NCI-H2196 treated with DMSO at 0.1 percent for 48 hours (cell line): ENCODE measurements at regions not wholly inside any gene's neighbourhood (a gene's known extent, or its start where the extent isn't known, plus 50 kb on each side); places are given as distances from the start of the nearest gene placed in this dataset.

Source experiments
- DNase-seq: peaks from one replicate; lab custom pipeline; 2025; ENCODE audit not compliant: unreplicated experiment; lab: John Stamatoyannopoulos, UW

DNA sequence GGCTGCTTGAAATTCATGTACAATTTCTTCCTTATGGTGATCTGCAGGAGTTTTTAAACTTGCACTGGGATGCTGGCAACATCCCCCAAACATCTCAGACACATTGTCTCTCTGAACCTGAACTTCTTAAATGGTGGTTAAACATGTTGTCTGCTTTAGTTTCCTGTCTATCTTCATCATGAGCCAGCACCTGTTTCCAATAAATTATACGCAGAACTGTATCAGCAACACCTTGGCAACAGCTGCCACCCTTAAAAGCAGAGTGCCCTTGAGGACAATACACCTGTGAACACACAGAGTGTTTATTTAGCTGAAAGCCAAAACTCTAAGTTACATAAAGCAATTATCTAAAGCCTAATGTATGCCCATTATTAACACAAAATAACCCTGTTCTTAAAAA is 242.9 kb downstream of the WNT5A start:
- DNase-seq = peak; percentile 21

DNA sequence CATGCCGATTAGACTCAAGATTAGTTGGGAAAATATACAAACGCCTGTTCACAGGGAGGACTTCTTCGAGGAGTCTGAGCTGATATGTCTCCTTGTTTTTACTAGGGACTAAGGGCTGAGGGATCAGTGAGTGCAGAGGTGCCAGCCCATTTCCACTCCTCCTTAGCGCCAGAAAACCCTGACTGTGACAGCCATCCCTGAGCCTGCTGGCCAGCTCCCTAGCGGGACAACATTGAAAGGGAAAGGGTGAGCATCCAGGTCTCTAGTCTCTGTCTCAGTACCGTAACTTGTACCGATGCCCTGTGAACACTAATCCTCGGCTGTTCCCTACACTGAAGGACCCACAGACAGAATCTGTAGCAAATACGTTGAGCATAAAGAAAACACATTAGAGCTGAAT is 243.4 kb downstream of the WNT5A start:
- no peak for DNase-seq

DNA sequence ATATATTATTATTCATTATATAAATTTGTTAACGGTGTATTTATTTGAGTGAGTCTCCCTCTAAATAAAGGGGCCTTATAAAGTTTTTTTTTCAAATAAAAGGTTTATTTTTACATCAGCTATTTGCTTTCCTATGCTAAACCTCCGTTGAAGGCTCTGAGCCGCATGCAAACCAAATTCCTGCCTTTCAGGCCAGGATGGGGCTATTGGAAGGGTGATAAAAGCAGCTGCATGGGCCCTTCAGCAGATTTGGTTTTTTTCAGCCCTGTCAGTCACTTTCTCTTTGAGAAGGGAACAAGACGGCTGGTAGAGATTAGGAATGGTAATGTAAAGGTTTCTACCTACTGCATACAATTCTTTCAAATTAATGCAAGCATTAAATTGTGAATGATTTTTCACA is 244.2 kb downstream of the WNT5A start:
- DNase-seq = no peak

DNA sequence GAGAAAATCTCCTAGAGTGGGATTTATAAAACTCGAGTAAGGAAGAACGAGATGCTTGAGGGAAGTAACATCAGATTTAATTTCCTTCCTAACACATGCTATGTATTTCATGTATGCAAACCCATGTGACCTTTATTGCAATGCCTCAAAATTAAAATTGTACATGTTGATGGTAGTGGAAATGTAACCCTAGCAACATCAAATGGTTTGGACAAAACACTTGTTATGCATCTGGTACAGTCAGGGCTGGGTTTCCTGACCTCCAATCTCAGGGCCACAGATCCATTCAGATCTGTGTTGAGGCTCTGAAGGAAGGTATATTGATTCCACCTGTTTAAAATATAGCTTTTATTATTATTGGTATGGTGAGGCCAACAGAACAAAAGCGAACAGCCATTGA is 246.0 kb downstream of the WNT5A start:
- no peak for DNase-seq

DNA sequence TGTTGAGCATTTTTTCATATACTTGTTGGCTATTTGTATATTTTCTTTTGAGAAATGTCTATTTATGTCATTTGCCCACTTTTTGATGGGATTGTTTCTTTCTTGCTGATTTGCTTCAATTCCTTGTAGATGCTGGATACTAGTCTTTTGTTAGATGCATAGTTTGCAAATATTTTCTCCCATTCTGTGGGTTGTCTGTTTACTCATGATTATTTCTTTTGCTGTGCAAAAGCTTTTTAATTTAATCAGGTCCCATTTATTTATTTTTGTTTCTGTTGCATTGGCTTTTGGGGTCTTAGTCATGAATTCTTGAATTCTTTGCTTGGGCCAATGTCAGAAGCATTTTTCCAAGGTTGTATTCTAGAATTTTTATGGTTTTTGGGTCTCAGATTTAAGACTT is 251.7 kb downstream of the WNT5A start:
- no peak for DNase-seq

DNA sequence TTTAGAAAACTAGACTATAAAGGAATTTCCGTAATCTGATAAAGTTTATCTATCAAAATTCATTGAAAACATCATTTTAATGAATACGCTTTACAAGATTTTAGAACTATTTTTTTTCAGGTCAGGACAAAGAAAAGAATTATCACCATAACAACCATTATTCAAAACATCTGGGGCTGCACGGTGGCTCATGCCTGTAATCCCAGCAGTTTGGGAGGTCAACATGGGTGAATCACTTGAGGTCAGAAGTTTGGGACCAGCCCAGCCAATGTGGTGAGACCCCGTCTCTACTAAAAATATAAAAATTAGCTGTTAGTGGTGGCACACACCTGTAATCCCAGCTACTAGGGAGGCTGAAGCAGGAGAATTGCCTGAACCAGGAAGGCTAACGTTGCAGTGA is 260.4 kb downstream of the WNT5A start:
- no peak for DNase-seq

DNA sequence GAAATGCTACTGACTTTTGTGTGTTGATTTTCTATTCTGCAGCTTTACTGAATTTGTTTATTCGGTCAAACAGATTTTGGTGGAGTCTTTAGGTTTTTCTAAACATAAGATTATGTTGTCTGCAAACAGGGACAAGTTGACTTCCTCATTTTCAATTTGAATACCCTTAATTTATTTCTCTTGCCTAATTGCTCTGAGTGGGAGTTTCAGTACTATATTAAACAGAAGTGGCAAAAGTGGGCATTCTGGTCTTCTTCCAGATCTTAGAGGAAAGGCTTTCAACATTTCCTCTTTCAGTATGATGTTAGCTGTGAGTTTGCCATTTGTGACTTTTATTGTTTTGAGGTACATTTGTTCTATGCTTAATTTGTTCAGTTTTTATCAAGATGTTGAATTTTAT is 268.5 kb downstream of the WNT5A start:
- no peak for DNase-seq

DNA sequence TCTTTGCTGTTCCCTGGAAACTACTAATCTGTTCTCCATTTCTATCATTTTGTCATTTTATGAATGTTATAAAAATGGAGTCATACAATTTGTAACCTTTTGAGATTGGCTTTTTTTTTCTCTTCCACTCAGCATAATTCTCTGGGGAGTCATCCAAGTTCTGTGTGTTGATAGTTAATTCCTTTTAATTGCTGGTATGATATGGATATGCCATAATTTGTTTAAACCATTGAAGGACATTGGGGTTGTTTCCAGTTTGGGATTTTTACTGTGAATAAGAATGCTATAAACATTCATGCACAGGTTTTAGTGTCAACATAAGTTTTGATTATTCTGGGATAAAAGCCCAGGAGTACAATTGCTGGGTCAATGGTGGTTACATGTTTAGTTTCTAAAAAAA is 279.4 kb downstream of the WNT5A start:
- no peak for DNase-seq

DNA sequence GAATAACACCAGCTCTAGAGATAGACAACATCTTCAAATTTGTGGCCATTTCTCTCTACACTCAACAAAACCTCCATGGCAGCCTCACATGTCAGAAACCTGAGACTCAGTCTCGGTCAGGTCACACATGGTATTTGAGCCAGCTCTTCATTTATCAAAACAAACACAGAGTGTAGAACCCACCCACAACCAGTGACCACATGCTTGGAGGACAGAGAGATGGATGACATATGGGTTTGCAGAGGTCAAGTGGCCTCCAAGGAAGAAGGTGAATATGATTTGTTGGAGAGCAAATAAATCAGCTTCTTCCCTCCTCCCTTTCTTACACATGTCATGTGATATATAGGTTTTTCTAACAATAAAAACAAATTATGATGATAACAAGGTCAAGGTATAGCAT is 278.1 kb upstream of the LRTM1 start:
- DNase-seq = no peak

DNA sequence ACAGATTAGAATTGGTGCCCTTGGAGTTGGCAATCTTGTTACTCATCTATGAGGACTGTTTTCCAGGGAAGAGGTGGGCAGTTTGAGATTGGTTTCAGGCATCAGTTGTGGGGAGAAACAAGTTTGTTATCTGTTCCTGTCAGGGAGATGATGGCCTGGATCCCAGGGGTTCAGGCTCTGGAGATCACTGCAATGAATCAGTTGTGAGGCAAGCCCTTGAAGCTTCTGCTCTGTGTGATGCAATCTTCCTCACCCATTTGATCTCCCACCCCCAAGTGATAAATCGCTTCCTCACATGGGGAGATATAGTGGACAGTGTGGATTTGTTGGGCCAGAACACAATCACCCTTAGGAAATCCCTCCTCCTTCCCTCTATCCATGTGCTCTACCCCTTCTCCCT is 276.6 kb upstream of the LRTM1 start:
- DNase-seq = no peak

DNA sequence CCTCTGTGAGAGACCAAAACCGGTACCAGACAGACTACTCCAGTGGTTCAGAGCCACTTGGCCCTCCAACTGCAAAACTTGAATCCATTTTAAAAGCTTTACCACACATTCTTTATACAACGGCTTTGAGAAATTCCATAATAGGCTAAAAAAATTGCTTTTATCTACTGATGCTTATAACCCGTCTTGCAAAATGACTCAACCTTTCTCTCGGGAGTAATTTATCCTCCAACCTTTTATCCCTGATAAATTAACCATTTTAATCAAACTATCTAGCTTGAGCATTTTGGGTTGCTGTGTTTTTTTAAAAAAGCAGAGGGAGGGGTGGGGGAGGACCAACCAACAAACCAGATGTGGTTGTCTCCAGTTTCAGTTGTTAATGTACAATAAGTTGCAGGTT is 275.7 kb upstream of the LRTM1 start:
- DNase-seq = no peak

DNA sequence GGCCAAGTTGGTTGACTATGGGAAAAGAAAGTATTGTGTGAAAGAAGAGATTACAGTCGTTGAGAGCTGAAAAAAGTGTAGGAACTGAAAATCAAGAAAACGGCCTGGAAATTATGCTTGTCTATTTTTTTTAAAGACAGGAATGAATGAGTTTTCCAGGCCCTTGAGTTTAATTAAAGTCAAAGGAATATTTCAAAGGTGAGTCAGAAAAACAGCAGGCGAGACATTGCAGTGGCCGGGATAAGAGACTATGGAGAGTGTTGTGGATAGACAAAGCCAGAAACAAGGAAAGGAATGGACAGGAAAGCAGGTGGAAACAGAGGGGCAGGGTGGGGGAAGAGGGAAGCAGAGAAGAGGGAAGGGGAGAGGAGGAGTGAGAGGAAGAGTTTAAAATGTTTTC is 275.1 kb upstream of the LRTM1 start:
- no peak for DNase-seq

DNA sequence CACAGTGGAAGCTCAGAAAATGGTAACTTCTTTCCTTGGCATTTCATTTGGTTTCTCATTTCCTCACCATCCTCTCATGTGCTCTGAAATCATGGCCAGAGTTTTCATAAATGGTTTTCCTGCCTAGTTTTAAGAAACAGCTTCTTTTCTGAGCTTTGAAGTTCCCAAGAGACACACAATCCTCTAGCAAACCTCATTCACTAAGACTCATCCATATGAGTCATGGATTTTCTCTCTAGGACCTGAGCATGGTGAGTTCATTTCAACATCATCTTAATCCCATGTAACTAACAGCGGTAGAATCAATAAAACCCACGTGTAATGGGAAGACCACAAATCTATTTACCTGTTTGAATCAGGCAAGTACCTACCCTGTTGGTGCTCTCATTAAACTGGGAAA is 274.5 kb upstream of the LRTM1 start:
- DNase-seq = no peak

DNA sequence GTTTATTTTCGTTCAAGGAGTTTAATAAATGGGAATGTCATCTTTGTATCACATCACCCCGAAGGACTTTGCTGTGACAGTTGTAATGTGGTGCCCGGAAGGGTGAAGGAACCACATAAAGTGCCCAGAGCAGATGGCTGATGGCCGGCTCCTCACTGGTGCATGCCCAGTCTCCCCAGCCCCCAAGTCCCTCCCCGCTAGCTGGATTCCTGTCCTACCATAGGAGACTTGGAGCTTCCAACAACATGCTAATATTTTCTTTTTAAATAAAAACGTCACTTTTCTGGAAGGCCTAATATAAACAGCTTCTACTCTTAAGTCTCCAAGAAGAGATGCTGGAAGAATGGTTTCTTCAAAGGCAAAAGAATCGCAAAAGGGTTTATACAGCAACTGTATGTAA is 273.9 kb upstream of the LRTM1 start:
- DNase-seq = no peak

DNA sequence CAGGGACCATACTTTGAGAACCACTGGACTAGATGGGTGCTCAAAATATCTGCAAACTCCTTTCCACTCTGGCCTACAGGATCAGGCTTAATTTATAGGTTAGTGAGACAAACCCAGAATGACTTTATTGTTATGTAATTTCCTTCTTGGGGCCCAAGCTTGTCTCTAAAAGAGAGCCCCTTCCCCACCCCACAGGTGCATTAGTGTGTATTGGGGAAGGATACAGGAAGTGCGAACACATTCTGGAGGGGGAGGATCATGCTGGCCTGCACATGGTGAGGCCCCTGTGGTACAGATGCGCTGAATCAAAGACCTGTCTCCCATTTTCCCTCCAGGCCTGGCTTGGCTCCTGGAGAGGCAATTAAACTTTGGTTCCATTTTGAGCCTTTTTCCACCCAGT is 273.0 kb upstream of the LRTM1 start:
- DNase-seq = no peak

DNA sequence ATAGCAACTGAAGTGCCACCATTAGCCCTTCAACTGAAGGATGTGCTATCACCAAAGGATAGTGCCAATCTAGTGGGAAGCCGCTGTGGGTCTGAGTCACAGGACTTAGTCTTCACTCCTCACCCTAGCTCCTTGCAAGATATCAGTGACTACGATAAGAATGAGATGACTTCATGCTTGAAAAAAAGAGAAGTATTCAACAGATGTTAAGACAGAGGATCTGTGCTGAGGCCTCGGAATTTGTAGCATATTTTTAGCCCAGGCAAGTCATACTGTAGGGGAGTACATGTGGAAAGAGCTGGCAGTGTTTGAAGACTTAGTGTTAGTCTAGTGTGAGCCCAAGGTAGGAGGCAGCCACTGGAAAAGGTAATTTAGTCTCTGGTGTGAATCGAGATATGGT is 270.7 kb upstream of the LRTM1 start:
- no peak for DNase-seq

DNA sequence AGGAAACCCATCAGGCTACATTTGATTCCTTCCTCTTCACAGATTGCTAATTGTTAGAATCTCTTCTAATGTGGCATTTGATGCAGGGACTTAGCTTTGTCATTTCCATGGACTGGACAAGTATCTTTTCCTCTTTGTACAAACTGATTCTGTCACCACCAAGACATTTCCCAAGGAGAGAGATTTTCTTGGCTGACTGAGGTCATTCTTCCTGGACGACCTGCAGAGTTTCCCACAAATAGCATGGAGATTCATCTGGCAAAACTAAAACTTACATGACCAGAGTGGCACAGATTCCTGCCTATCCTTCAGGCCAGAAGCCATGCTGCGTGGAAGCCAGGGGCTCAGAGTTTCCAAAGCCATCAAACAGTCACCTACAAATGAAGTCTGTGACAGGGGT is 269.2 kb upstream of the LRTM1 start:
- no peak for DNase-seq

DNA sequence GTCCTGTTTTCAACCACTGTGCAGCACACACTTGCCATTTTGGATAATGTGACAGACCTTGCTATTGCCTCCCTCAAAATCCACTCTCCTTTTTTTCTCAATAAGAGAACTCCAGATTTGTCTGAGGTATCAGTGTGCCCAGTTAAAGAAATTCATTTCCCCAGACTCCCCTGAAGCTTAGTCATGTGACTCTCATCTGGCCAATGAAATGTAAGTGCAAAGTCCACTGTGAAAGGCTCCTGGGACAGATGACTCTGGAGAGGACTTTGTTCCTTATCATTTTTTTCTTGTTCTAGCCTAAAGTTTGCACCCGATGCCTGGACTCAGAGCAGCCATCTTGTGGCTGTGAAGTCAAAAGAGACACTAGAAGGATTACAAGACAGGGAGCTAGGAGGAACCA is 268.6 kb upstream of the LRTM1 start:
- no peak for DNase-seq

DNA sequence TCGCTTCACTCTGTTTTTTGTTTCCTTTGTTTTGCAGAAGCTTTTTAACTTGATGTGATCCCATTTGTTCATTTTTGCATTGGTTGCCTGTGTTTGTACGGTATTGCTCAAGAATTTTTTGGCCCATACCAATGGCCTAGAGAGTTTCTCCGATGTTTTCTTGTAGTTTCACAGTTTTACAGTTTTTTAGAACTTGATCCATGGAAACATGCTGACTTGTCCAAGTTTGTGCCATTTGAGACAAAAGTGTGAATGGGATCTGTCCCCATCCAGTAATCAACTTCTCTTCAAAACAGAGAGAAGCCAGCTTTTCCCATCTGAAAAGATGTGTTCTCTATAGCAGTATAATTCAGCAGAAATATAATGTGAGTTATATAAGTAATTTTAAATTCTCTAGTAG is 266.5 kb upstream of the LRTM1 start:
- no peak for DNase-seq

DNA sequence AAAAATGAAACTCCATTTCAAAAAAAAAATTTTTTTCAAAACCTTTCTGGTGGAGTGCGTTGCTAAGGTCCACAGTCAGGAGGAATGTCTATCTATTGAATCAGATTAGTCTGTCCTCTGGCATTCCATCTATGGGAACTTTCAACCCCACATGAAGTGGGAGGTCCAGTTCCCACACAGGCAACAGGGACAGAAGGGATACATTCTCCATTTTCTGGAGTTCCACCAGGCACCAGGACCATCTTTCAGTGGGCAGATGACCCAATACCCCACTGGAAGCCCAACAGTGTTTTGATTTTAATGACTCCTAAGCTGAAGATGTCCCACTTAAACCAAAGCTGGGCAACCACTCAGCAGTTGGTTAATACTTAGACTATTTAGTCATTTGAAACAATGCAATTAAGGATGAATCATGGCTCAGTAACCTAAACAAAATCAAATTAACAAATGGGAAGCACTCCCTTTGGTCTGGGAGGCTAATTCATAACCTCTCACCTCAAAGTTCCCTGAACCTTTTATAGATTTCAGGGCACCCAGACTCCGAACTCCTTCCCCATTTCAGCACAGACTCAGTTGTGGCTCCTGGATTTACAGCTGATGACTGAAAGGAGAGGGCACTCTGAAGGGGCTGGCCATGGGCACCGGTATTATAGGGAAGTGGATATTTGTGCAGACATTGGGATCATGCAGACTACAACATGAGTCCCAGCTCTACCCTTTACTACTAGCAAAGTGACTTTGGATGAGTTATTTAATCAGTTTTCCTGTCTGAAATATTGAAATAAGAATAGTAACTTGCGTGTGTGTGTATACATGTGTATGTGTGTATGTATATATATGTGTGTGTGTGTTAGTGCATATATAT is 264.3 kb upstream of the LRTM1 start:
- no peak for DNase-seq

DNA sequence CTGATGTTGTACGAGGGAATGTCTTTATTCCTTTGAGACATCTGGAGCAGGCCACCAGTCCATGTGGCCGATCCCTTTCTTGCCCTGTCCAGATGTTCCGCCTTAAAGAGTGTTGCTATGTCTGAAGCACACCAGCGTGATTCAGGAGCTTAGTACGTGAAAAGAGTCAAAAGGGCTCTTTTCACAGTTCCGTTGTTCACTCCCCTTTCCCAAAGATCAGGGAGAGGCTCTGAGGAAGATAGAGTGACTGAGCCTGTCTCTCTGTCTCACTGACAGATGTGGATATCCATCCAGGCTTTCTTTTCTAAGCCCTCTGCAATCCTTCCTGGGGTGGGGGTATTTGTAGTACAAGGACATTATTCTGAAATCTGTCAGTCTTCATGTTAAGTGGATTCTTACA is 262.5 kb upstream of the LRTM1 start:
- no peak for DNase-seq

DNA sequence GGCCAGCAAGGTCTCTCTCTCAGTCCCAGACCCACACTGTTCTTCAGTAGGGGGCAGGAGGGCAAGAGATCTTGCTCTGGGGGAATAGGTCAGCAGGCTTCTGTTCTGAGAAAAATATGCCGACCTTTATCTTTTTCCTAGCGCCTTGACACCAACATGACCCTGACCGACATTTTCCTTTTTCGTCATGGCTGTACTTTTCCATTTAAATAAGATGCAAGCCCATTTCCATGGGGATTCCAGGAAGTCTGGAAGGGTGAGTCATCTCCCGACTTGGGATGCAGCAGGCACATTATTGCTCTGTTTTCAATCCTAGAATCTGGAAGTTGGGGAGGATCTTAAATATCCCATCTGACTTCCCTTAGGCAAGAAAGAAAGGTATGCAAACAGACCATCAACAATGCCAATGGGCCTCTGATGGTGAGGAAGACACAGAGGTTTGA is 261.5 kb upstream of the LRTM1 start:
- no peak for DNase-seq

DNA sequence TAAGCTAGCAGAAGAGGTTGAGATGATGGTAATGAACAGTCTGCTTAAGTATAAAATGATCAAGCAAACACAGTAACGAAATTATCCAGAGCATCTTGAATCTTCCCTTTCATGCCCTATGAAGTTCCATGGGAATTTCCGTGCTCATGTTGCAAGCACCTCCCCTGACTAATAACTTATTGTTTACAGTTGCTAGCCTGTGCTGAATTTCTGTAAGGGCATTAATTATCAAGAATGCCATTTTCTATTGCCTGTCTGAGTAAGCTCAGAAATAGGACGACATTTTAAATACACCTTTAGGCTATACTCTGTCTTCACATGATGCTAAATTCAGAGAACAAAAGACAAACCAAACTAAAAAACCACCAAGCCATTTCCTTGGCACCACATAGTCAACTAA is 257.5 kb upstream of the LRTM1 start:
- DNase-seq = no peak
